Ovary (tissue), 3 donors: ENCODE measurements at regions not wholly inside any gene's neighbourhood (a gene's known extent, or its start where the extent isn't known, plus 50 kb on each side); places are given as distances from the start of the nearest gene placed in this dataset.

ENCODE experiments used
- CTCF ChIP-seq, 3 donors: fragments of 450-650 bp in 2 of 3; fragments of 200-600 bp in 1 of 3; IDR thresholded peaks; one replicate each; pipeline versions ENCODE4 v1.5.1 to v1.8.0; 2016 to 2022; ENCODE audit warnings: antibody characterized with exemption in 3 of 3, mild to moderate bottlenecking in 1 of 3
- EP300 ChIP-seq: sonication (generic); formaldehyde crosslinking; IDR thresholded peaks from one replicate; pipeline ENCODE4 v1.6.1; 2017; ENCODE audit warnings: antibody characterized with exemption
- POLR2A ChIP-seq: fragments of 450-650 bp; IDR thresholded peaks from one replicate; pipeline ENCODE4 v1.6.1; 2017; ENCODE audit warnings: antibody characterized with exemption, mild to moderate bottlenecking, moderate library complexity
- donor health status: DM: no; HTN: no; CAD: no.

GRCh38 chr11:128349650-128350299 is 237.6 kb downstream of the ETS1 start:
- TF ChIP-seq CTCF (IDR thresholded peaks at IDR 0.05): no peak
- TF ChIP-seq EP300: no peak
- TF ChIP-seq POLR2A: no peak
